GM23338 (cell line): ENCODE measurements at regions not wholly inside any gene's neighbourhood (a gene's known extent, or its start where the extent isn't known, plus 50 kb on each side); places are given as distances from the start of the nearest gene placed in this dataset.

Source experiments
- ATAC-seq: fragments of 200-7000 bp; cut with Tn5 transposase; 3 replicates; pipeline ENCODE4 v1.9.1; 2020
- DNase-seq: peaks from one replicate; pipeline ENCODE4 v3.0.0-alpha.2; 2015; ENCODE audit warnings: low spot score
- H2AFZ ChIP-seq: fragments of 200-600 bp; sonication (generic); 2 replicates; pipeline ENCODE4 v1.8.0; 2016; ENCODE audit warnings: antibody characterized with exemption, mild to moderate bottlenecking, moderate library complexity
- H3F3A ChIP-seq: fragments of 200-600 bp; sonication (generic); replicated peaks from 2 replicates; pipeline ENCODE4 v1.8.0; 2017; ENCODE audit warnings: antibody characterized with exemption, mixed run types, low read depth
- H3K27ac ChIP-seq: fragments of 200-600 bp; sonication (generic); 2 replicates; pipeline ENCODE4 v1.6.1; 2016; ENCODE audit warnings: low read depth
- H3K27me3 ChIP-seq: fragments of 200-600 bp; sonication (generic); 2 replicates; pipeline ENCODE4 v1.8.0; 2016; ENCODE audit warnings: mild to moderate bottlenecking, mixed run types, moderate library complexity; ENCODE audit not compliant: insufficient read depth
- H3K36me3 ChIP-seq: fragments of 200-600 bp; sonication (generic); 2 replicates; pipeline ENCODE4 v1.8.0; 2016; ENCODE audit warnings: mild to moderate bottlenecking; ENCODE audit not compliant: insufficient read depth
- H3K4me1 ChIP-seq: fragments of 200-600 bp; sonication (generic); 2 replicates; pipeline ENCODE4 v1.8.0; 2016; ENCODE audit warnings: mild to moderate bottlenecking, moderate library complexity; ENCODE audit not compliant: insufficient read depth
- H3K4me2 ChIP-seq: fragments of 200-600 bp; sonication (generic); 2 replicates; pipeline ENCODE4 v1.7.1; 2017; ENCODE audit warnings: mixed run types
- H3K4me3 ChIP-seq: fragments of 200-600 bp; sonication (generic); 2 replicates; pipeline ENCODE4 v1.6.1; 2016; ENCODE audit warnings: mixed run types
- H3K79me2 ChIP-seq: fragments of 200-600 bp; sonication (generic); replicated peaks from 2 replicates; pipeline ENCODE4 v1.8.0; 2017; ENCODE audit warnings: mild to moderate bottlenecking; ENCODE audit not compliant: insufficient read depth
- H3K9me2 ChIP-seq: fragments of 200-600 bp; sonication (generic); 2 replicates; pipeline ENCODE4 v1.8.0; 2017; ENCODE audit not compliant: insufficient read depth
- H4K20me1 ChIP-seq: fragments of 200-600 bp; sonication (generic); replicated peaks from 2 replicates; pipeline ENCODE4 v1.8.0; 2017; ENCODE audit warnings: mild to moderate bottlenecking; ENCODE audit not compliant: insufficient read depth
- H3K27ac Mint-ChIP-seq: 2 replicates; pipeline ENCODE4 v1.8.0; 2020; ENCODE audit warnings: inconsistent platforms, mild to moderate bottlenecking, moderate library complexity, mixed read lengths
- H3K27me3 Mint-ChIP-seq: 3 replicates; pipeline ENCODE4 v1.8.0; 2022; ENCODE audit warnings: low read depth, mild to moderate bottlenecking, moderate library complexity, mixed read lengths, inconsistent platforms; ENCODE audit not compliant: insufficient read depth, poor library complexity
- H3K36me3 Mint-ChIP-seq: 3 replicates; pipeline ENCODE4 v1.8.0; 2021; ENCODE audit warnings: low read depth, mild to moderate bottlenecking, inconsistent platforms, moderate library complexity, mixed read lengths
- H3K4me1 Mint-ChIP-seq: 3 replicates; pipeline ENCODE4 v1.8.0; 2020; ENCODE audit warnings: mild to moderate bottlenecking, inconsistent platforms, mixed read lengths
- H3K4me3 Mint-ChIP-seq: 3 replicates; pipeline ENCODE4 v1.8.0; 2021; ENCODE audit warnings: moderate library complexity, mild to moderate bottlenecking, inconsistent platforms, mixed read lengths
- H3K9me3 Mint-ChIP-seq: 3 replicates; pipeline ENCODE4 v1.8.0; 2020; ENCODE audit warnings: moderate library complexity, mild to moderate bottlenecking, inconsistent platforms, mixed read lengths
- CREB1 ChIP-seq: fragments of 250-450 bp; sonication (Bioruptor Pico); IDR thresholded peaks from 2 replicates; pipeline ENCODE4 v1.5.0; 2020; ENCODE audit warnings: low read depth, mild to moderate bottlenecking, moderate library complexity
- CTCF ChIP-seq, 2 experiments: fragments of 200-600 bp in 1 of 2; sonication (generic) in 1 of 2; conservative IDR thresholded peaks; 2 replicates each; pipeline versions ENCODE4 v1.5.1 to v1.6.1; 2016 to 2017; ENCODE audit warnings: antibody characterized with exemption in 2 of 2, low read depth in 2 of 2, mild to moderate bottlenecking in 2 of 2, moderate library complexity in 1 of 2
- EZH2 ChIP-seq: fragments of 200-600 bp; sonication (generic); IDR thresholded peaks from one replicate; pipeline ENCODE4 v1.8.0; 2017; ENCODE audit warnings: antibody characterized with exemption, mild to moderate bottlenecking, low read depth; ENCODE audit not compliant: unreplicated experiment
- EZH2phosphoT487 ChIP-seq: fragments of 200-600 bp; sonication (generic); IDR thresholded peaks from one replicate; pipeline ENCODE4 v1.8.1; 2018; ENCODE audit warnings: antibody characterized with exemption; ENCODE audit not compliant: unreplicated experiment
- JUNB ChIP-seq: IDR thresholded peaks from one replicate; pipeline ENCODE4 v1.6.1; 2016; ENCODE audit warnings: antibody characterized with exemption; ENCODE audit not compliant: unreplicated experiment
- NANOG ChIP-seq: IDR thresholded peaks from 2 replicates; pipeline ENCODE4 v1.6.1; 2016; ENCODE audit warnings: antibody characterized with exemption, borderline replicate concordance
- POLR2AphosphoS5 ChIP-seq: IDR thresholded peaks from 2 replicates; pipeline ENCODE4 v1.6.1; 2016; ENCODE audit warnings: antibody characterized with exemption, low read depth
- STAT1 ChIP-seq: IDR thresholded peaks from one replicate; pipeline ENCODE4 v1.6.1; 2016; ENCODE audit warnings: antibody characterized with exemption; ENCODE audit not compliant: unreplicated experiment
- ZNF114 ChIP-seq: fragments of 250-450 bp; sonication (Bioruptor Pico); IDR thresholded peaks from 2 replicates; pipeline ENCODE4 v1.5.0; 2020; ENCODE audit warnings: mild to moderate bottlenecking, moderate library complexity
- ZNF331 ChIP-seq: fragments of 250-450 bp; sonication (Bioruptor Pico); IDR thresholded peaks from 2 replicates; pipeline ENCODE4 v1.5.0; 2020; ENCODE audit warnings: low read depth, mild to moderate bottlenecking, moderate library complexity
- ZNF462 ChIP-seq: fragments of 250-450 bp; sonication (Bioruptor Pico); IDR thresholded peaks from 2 replicates; pipeline ENCODE4 v1.5.0; 2020; ENCODE audit warnings: mild to moderate bottlenecking, moderate library complexity
- TF ChIP-seq, protein P1 (sequence below): IDR thresholded peaks from 2 replicates; pipeline ENCODE4 v1.6.1; 2016; ENCODE audit warnings: antibody characterized with exemption
- TF ChIP-seq, protein P2 (sequence below): IDR thresholded peaks from one replicate; pipeline ENCODE4 v1.6.1; 2018; ENCODE audit warnings: antibody characterized with exemption; ENCODE audit not compliant: unreplicated experiment

GRCh38 chr2:122018736-122019135, 263.3 kb downstream of the TSN start:
- Histone ChIP-seq H3K4me3 (no peak overlapping the region), H4K20me1 (no peaks in the 10 kb centered on the region), H3F3A (no peaks in the 10 kb centered on the region), H3K27me3 (no peaks in the 10 kb centered on the region), H2AFZ (peak overlapping the region; percentile 66), H3K9me2 (peaks cover 7% of the 10 kb centered on the region; the same call in 1 of the 2 replicates), H3K4me1 (0 out of 2 replicates have a peak, but pooled peaks cover 4% of the 10 kb centered on the region), H3K79me2 (no peaks in the 10 kb centered on the region), H3K36me3 (no peaks in the 10 kb centered on the region), H3K27ac (no peak overlapping the region), H3K4me2 (no peak overlapping the region)
- peaks cover 21% of the 10 kb centered on the region for H3K4me1 Mint-ChIP-seq
- ATAC-seq (no peak), DNase-seq (no peak)
- no peaks in the 10 kb centered on the region; the same call in 2 of the 3 replicates for H3K36me3 Mint-ChIP-seq
- H3K27ac Mint-ChIP-seq: no peak overlapping the region
- no peak for TF ChIP-seq ZNF114
- TF ChIP-seq POLR2AphosphoS5: no peak
- TF ChIP-seq JUNB: no peak
- TF ChIP-seq, protein P1, sequence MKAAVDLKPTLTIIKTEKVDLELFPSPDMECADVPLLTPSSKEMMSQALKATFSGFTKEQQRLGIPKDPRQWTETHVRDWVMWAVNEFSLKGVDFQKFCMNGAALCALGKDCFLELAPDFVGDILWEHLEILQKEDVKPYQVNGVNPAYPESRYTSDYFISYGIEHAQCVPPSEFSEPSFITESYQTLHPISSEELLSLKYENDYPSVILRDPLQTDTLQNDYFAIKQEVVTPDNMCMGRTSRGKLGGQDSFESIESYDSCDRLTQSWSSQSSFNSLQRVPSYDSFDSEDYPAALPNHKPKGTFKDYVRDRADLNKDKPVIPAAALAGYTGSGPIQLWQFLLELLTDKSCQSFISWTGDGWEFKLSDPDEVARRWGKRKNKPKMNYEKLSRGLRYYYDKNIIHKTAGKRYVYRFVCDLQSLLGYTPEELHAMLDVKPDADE: no peak
- TF ChIP-seq STAT1: no peak
- no peak for TF ChIP-seq ZNF331 (CRISPR knock-in tag)
- TF ChIP-seq ZNF462 (CRISPR knock-in tag): no peak
- TF ChIP-seq CREB1 (CRISPR knock-in tag): no peak
- no peak for TF ChIP-seq EZH2phosphoT487
- TF ChIP-seq, protein P2, sequence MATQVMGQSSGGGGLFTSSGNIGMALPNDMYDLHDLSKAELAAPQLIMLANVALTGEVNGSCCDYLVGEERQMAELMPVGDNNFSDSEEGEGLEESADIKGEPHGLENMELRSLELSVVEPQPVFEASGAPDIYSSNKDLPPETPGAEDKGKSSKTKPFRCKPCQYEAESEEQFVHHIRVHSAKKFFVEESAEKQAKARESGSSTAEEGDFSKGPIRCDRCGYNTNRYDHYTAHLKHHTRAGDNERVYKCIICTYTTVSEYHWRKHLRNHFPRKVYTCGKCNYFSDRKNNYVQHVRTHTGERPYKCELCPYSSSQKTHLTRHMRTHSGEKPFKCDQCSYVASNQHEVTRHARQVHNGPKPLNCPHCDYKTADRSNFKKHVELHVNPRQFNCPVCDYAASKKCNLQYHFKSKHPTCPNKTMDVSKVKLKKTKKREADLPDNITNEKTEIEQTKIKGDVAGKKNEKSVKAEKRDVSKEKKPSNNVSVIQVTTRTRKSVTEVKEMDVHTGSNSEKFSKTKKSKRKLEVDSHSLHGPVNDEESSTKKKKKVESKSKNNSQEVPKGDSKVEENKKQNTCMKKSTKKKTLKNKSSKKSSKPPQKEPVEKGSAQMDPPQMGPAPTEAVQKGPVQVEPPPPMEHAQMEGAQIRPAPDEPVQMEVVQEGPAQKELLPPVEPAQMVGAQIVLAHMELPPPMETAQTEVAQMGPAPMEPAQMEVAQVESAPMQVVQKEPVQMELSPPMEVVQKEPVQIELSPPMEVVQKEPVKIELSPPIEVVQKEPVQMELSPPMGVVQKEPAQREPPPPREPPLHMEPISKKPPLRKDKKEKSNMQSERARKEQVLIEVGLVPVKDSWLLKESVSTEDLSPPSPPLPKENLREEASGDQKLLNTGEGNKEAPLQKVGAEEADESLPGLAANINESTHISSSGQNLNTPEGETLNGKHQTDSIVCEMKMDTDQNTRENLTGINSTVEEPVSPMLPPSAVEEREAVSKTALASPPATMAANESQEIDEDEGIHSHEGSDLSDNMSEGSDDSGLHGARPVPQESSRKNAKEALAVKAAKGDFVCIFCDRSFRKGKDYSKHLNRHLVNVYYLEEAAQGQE: no peak
- no peak for TF ChIP-seq EZH2
- TF ChIP-seq CTCF (conservative IDR thresholded peaks at IDR 0.05; ENCODE audit: low read depth in 2 of 2): no peak
- TF ChIP-seq NANOG: no peak
- peaks cover 6% of the 10 kb centered on the region; the same call in 2 of the 3 replicates for H3K9me3 Mint-ChIP-seq
- H3K4me3 Mint-ChIP-seq: no peak overlapping the region
- peaks cover 6% of the 10 kb centered on the region for H3K27me3 Mint-ChIP-seq
